ENCODE measurements at regions not wholly inside any gene's neighbourhood (a gene's known extent, or its start where the extent isn't known, plus 50 kb on each side); places are given as distances from the start of the nearest gene placed in this dataset.

DNA sequence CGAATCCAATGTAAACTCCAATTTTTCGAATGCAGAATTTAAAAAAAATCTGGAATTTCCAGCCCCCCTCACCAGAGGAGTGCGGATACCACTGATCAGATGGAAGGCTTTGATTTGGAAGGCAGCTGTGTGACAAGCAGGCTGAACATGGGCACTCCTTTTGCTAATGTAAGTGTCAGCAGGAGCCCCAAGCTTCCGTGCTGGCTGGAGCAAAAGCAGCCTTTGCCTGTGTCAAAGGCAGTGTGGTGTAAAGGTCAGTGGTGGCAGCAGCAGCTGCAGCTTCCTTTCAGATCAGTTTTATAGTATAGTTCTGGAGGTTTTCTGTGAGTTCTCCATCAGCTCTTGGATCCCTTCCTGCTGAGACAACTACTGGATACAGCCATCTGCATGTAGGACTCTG lies 259.9 kb downstream of the CTH start:
- H3K27me3 ChIP-seq (ENCODE audit: control insufficient read depth in 1 of 2, insufficient read depth in 2 of 2, low read length in 1 of 2), result no peaks in the 10 kb centered on the region
- no peak overlapping the region for H3K27ac ChIP-seq (ENCODE audit: low read depth in 1 of 2, low read length in 2 of 2)
- ATAC-seq (ENCODE audit: low FRiP score), result no peak
- no peak overlapping the region for H3K4me3 ChIP-seq (ENCODE audit: low read length in 2 of 2)
- H3K4me1 ChIP-seq (ENCODE audit: control insufficient read depth in 1 of 2, insufficient read depth in 2 of 2, low read length in 2 of 2), result peaks cover 0 to 6% of the 10 kb centered on the region in 2 donors
- no peak for DNase-seq
- no peaks in the 10 kb centered on the region for H3K36me3 ChIP-seq (ENCODE audit: control insufficient read depth in 1 of 2, insufficient read depth in 2 of 2, low read length in 1 of 2)
- 84 to 96% methylated on average over 4 of the region's 4 CpGs for WGBS, 2 donors
- no peaks in the 10 kb centered on the region for H3K9me3 ChIP-seq (ENCODE audit: control insufficient read depth, low read length)
- intact Hi-C loops (cut with DNase I), result no loop called here

DNA sequence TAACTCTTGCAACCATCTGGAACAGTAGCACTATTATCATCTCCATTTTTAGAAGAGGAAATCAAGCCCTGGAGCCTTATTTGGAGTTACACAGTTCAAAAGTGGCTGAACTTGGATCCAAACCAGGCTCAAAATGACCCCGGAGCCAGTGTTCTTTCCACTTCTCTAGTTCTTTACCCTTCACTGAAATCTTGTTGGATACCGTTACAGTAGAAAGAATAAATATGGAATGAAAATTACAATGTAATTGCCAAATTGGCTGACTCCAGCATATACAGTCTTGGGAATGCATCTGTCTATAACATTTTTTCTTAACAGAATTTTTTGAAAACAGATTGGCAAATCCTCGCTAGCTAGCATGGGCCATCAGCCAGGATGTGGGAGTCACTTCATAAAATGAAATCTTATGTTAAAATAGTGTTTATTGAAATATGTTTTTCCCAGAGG lies 261.4 kb downstream of the CTH start:
- H3K27ac ChIP-seq (ENCODE audit: low read depth in 1 of 2, low read length in 2 of 2), result no peak overlapping the region

DNA sequence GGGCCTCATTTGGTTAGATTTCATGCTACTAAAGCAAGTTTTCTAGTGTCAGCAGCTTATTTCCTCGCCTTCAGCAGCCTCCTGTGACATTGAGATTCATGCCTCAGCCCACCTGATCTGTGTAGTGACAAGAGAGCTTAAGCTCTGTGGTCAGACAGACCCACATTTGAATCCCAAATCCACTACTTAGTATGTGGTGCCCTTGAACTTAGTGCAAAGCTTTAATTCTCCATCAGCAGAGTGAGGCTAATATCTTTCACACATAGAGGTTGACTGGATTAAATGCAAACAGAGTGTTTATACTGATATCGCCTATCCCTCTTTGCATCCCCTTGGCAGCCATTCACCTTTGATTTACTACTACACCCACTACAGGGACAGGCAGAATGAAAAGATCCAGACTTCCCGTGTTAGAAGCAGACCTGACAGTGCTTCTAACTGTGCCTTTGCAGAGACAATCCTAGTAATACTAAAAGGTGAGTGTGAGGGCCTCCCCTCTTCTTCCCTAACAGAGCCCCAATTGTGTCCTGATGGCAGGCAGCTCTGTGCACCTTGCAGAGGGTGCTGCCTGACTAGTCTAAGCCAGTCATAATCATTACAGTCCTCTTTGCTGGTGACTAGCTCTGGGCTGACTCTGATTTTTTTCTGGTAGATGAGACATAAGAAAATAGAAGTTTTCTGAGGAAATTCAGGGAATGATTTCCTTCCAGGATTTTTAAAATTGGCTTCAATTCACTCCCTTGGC lies 264.0 kb downstream of the CTH start:
- DNase-seq (no peak), ATAC-seq (ENCODE audit: low FRiP score) (no peak)
- Histone ChIP-seq H3K4me1 (ENCODE audit: control insufficient read depth in 1 of 2, insufficient read depth in 2 of 2, low read length in 2 of 2) (no peaks in the 10 kb centered on the region), H3K36me3 (ENCODE audit: control insufficient read depth in 1 of 2, insufficient read depth in 2 of 2, low read length in 1 of 2) (no peaks in the 10 kb centered on the region), H3K27ac (ENCODE audit: low read depth in 1 of 2, low read length in 2 of 2) (no peak overlapping the region), H3K9me3 (ENCODE audit: control insufficient read depth, low read length) (no peaks in the 10 kb centered on the region), H3K27me3 (ENCODE audit: control insufficient read depth in 1 of 2, insufficient read depth in 2 of 2, low read length in 1 of 2) (no peaks in the 10 kb centered on the region), H3K4me3 (ENCODE audit: low read length in 2 of 2) (no peak overlapping the region)
- 91 to 92% methylated on average over 3 of the region's 3 CpGs for WGBS, 2 donors
- intact Hi-C loops (cut with DNase I), result no loop called here

More for the DNA sequence above, 261.4 kb downstream of the CTH start:
- Histone ChIP-seq H3K4me1 (ENCODE audit: control insufficient read depth in 1 of 2, insufficient read depth in 2 of 2, low read length in 2 of 2) (no peaks in the 10 kb centered on the region), H3K27me3 (ENCODE audit: control insufficient read depth in 1 of 2, insufficient read depth in 2 of 2, low read length in 1 of 2) (no peaks in the 10 kb centered on the region), H3K9me3 (ENCODE audit: control insufficient read depth, low read length) (no peaks in the 10 kb centered on the region), H3K36me3 (ENCODE audit: control insufficient read depth in 1 of 2, insufficient read depth in 2 of 2, low read length in 1 of 2) (no peaks in the 10 kb centered on the region), H3K4me3 (ENCODE audit: low read length in 2 of 2) (no peak overlapping the region)
- ATAC-seq (ENCODE audit: low FRiP score), result no peak
- DNase-seq, result no peak
- WGBS, 2 donors, result 7 to 11% methylated on average over 3 of the region's 3 CpGs
- intact Hi-C loops (cut with DNase I), result no loop called here

DNA sequence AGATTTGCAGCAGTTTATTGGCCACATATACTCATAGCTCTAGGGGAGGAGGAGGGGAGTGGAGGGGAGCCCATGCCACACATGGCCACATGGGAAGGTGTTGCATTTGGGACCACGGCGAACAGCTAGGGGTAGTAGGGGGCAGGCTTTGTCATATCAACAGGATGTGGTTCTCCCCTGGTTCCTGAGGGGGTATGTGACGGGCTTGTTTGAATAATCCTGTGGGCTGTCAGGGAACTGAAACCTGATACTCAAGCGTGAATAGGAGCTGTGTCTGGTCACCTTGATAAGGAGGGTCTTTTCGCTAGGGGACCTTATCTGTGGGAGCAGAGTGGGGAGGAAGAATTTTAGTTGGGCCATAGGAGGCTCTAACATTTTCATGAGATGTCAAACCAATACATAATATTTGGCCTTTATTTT lies 264.7 kb downstream of the CTH start:
- ATAC-seq (ENCODE audit: low FRiP score) (no peak), DNase-seq (no peak)
- H3K27me3 ChIP-seq (ENCODE audit: control insufficient read depth in 1 of 2, insufficient read depth in 2 of 2, low read length in 1 of 2), result no peaks in the 10 kb centered on the region
- H3K27ac ChIP-seq (ENCODE audit: low read depth in 1 of 2, low read length in 2 of 2), result no peak overlapping the region
- WGBS, 2 donors, result 80 to 91% methylated on average over 5 of the region's 5 CpGs
- H3K4me3 ChIP-seq (ENCODE audit: low read length in 2 of 2), result no peak overlapping the region
- H3K4me1 ChIP-seq (ENCODE audit: control insufficient read depth in 1 of 2, insufficient read depth in 2 of 2, low read length in 2 of 2), result no peaks in the 10 kb centered on the region
- intact Hi-C loops (cut with DNase I), result no loop called here
- no peaks in the 10 kb centered on the region for H3K36me3 ChIP-seq (ENCODE audit: control insufficient read depth in 1 of 2, insufficient read depth in 2 of 2, low read length in 1 of 2)
- no peaks in the 10 kb centered on the region for H3K9me3 ChIP-seq (ENCODE audit: control insufficient read depth, low read length)

DNA sequence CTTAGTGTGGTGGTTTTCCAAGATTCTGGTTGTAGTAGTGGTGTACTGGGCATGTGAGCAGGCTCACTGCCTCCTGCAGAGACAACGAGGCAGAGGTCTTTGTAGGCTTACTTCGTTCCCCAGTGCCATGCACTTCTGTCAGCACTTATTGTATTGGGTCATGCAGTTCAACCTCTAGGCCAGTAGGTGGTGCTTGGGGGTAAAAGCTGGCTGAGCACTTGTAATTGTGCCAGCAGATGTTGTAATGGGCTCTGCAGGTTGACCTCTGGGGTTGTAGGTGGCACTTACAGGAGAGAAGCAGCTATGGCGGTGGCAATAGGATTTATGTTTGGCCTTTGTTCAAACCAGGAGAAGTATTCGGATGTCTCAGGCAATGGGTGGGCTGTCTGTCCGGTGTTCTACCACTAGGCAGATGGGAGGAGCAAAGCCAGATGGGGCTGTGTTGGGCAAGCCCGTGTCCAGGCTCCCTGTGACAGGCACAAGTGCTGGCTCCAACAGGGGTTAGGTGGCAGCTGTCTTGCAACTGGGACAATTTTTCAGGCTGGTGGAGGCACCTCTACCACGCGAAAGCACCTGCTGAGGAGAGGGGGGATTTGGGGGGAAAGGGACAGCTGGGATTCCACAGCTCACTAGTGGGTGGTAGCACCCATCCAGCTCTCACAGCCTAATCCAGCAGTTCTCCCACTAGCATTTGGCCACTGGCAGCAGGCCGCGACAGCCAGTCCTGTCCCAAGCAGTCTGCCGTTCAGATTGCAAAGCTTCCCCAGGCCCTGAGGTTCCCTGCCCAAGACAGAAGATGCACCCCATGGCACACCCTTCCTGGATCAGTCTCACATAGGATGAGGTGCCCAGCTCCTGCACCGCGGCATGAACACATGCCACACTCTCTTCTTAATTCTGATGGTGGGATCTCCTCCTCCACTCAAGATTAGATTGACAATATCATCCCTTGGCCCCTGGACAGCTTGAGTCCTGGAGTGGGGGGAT lies 274.5 kb downstream of the CTH start:
- no peaks in the 10 kb centered on the region for H3K27me3 ChIP-seq (ENCODE audit: control insufficient read depth in 1 of 2, insufficient read depth in 2 of 2, low read length in 1 of 2)
- H3K36me3 ChIP-seq (ENCODE audit: control insufficient read depth in 1 of 2, insufficient read depth in 2 of 2, low read length in 1 of 2), result no peaks in the 10 kb centered on the region
- H3K4me1 ChIP-seq (ENCODE audit: control insufficient read depth in 1 of 2, insufficient read depth in 2 of 2, low read length in 2 of 2), result no peaks in the 10 kb centered on the region
- intact Hi-C loops (cut with DNase I), result loop anchor here (1.0 to 2.0 kb wide), 2 partner anchors 364 to 365 kb away; no protein-coding TSS in a partner anchor
- ATAC-seq (ENCODE audit: low FRiP score), result peak; percentile 92
- no peaks in the 10 kb centered on the region for H3K9me3 ChIP-seq (ENCODE audit: control insufficient read depth, low read length)
- WGBS, 2 donors, result 78 to 79% methylated on average over 13 of the region's 13 CpGs
- H3K27ac ChIP-seq (ENCODE audit: low read depth in 1 of 2, low read length in 2 of 2), result no peak overlapping the region
- DNase-seq, result peak; percentile 54 to 72
- H3K4me3 ChIP-seq (ENCODE audit: low read length in 2 of 2), result no peak overlapping the region

DNA sequence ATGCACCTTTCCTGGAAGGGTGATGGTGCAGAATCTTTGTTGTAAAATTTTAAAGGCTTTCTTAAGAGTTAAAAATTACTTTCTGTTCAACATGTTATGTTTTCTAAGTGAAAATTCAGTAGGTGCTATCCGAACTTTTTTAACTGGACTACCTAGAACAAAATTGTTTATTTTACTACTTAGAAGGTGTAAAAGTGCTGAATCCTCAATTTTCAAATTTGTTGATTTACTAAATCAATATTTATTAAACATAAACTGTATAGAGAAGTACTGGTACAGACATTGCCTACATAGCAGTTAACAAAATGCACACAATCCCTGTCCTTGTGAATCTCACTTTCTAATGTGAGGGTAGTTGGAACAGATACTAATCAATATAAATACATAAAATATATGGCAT lies 277.5 kb downstream of the CTH start:
- no peaks in the 10 kb centered on the region for H3K9me3 ChIP-seq (ENCODE audit: control insufficient read depth, low read length)
- H3K27ac ChIP-seq (ENCODE audit: low read depth in 1 of 2, low read length in 2 of 2), result no peak overlapping the region
- H3K4me3 ChIP-seq (ENCODE audit: low read length in 2 of 2), result no peak overlapping the region
- ATAC-seq (ENCODE audit: low FRiP score), result no peak
- no peaks in the 10 kb centered on the region for H3K27me3 ChIP-seq (ENCODE audit: control insufficient read depth in 1 of 2, insufficient read depth in 2 of 2, low read length in 1 of 2)
- H3K4me1 ChIP-seq (ENCODE audit: control insufficient read depth in 1 of 2, insufficient read depth in 2 of 2, low read length in 2 of 2), result peaks cover 0 to 5% of the 10 kb centered on the region in 2 donors
- no peaks in the 10 kb centered on the region for H3K36me3 ChIP-seq (ENCODE audit: control insufficient read depth in 1 of 2, insufficient read depth in 2 of 2, low read length in 1 of 2)
- intact Hi-C loops (cut with DNase I), result no loop called here
- DNase-seq, result no peak
- 84 to 91% methylated on average over 1 of the region's 1 CpG for WGBS, 2 donors

DNA sequence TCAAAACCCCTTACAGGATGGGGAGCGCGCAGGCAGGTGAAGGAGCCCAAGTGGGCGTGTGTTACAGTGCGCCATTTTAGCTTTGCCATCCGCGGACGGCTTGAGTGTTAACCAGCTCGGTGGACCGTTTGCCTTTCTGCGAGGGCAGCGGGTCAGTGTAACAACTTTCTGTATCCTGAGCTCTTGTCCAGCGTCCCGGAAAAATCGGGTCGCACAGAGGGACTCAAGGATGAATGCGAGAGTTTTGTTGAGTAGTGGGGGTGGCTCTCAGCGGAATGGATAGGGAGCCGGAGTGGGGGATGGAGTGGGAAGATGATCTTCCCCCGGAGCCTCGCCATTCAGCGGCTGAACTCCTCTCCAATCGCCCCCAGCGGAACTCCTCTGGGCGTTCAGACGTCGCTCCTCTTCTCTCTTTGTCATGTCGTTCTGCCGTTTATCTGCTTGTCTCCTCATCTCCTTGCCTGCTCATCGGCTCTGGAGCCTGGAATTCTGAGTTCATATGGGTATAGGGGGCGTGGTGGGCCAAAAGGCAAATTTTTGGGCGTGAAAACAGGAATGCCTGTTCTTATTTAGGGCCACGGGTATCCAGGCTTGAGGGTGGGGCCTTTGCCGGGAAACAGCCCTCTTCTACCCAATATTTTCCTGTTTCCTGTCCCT lies 295.4 kb downstream of the CTH start:
- H3K4me1 ChIP-seq (ENCODE audit: control insufficient read depth in 1 of 2, insufficient read depth in 2 of 2, low read length in 2 of 2), result peaks cover 0 to 1% of the 10 kb centered on the region in 2 donors
- H3K27me3 ChIP-seq (ENCODE audit: control insufficient read depth in 1 of 2, insufficient read depth in 2 of 2, low read length in 1 of 2), result no peaks in the 10 kb centered on the region
- H3K27ac ChIP-seq (ENCODE audit: low read depth in 1 of 2, low read length in 2 of 2), result no peak overlapping the region
- DNase-seq (no peak), ATAC-seq (ENCODE audit: low FRiP score) (peak; percentile 29)
- H3K9me3 ChIP-seq (ENCODE audit: control insufficient read depth, low read length), result no peaks in the 10 kb centered on the region
- H3K4me3 ChIP-seq (ENCODE audit: low read length in 2 of 2), result peak overlapping the region in 1 of 2 donors; percentile 22
- 22 to 37% methylated on average over 33 of the region's 33 CpGs for WGBS, 2 donors
- no peaks in the 10 kb centered on the region for H3K36me3 ChIP-seq (ENCODE audit: control insufficient read depth in 1 of 2, insufficient read depth in 2 of 2, low read length in 1 of 2)
- intact Hi-C loops (cut with DNase I), result no loop called here

DNA sequence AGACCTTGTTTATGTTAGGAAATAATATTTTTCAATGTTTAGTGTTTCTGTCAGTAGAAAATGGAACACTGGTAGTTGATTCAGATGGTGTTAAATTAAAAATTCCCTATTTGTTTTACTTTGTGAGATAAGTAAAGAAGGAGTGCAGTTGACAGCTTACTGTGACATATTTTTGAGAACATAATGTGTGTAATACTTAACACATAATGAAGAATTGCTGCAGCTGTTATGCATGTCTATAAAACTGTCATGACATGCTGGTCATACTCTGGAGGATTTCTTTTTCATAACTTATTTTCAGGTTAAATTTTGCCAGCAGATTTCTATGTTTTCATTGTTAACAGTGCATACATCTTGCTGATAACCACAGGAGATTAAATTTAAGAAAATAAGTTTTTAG lies 296.1 kb downstream of the CTH start:
- ATAC-seq (ENCODE audit: low FRiP score), result no peak
- Histone ChIP-seq H3K4me1 (ENCODE audit: control insufficient read depth in 1 of 2, insufficient read depth in 2 of 2, low read length in 2 of 2) (peaks cover 0 to 1% of the 10 kb centered on the region in 2 donors), H3K9me3 (ENCODE audit: control insufficient read depth, low read length) (no peaks in the 10 kb centered on the region), H3K27me3 (ENCODE audit: control insufficient read depth in 1 of 2, insufficient read depth in 2 of 2, low read length in 1 of 2) (no peaks in the 10 kb centered on the region), H3K4me3 (ENCODE audit: low read length in 2 of 2) (no peak overlapping the region), H3K36me3 (ENCODE audit: control insufficient read depth in 1 of 2, insufficient read depth in 2 of 2, low read length in 1 of 2) (no peaks in the 10 kb centered on the region), H3K27ac (ENCODE audit: low read depth in 1 of 2, low read length in 2 of 2) (no peak overlapping the region)
- no peak for DNase-seq
- intact Hi-C loops (cut with DNase I), result no loop called here

All from aorta (tissue), 5 donors.